Keratinocyte (primary cell): ENCODE measurements at regions not wholly inside any gene's neighbourhood (a gene's known extent, or its start where the extent isn't known, plus 50 kb on each side); places are given as distances from the start of the nearest gene placed in this dataset.

Experiments used
- DNase-seq: peaks from one replicate; pipeline ENCODE4 v3.0.0-alpha.2; 2011; ENCODE audit warnings: low read depth, missing footprints, low spot score
- FAIRE-seq: peaks from 2 replicates; lab custom pipeline; 2011; peaks lifted over from hg19 to GRCh38; lab: Jason Lieb, UNC
- H2AFZ ChIP-seq: 2 replicates; pipeline ENCODE4 v1.6.0; 2012; ENCODE audit warnings: low read length, control low read depth, inconsistent platforms; ENCODE audit not compliant: control insufficient read depth
- H3K27ac ChIP-seq: 2 replicates; pipeline ENCODE4 v1.5.1; 2011; ENCODE audit warnings: low read length; ENCODE audit not compliant: control insufficient read depth, insufficient read depth
- H3K27me3 ChIP-seq: 3 replicates; pipeline ENCODE4 v1.6.0; 2011; ENCODE audit warnings: low read length; ENCODE audit not compliant: control insufficient read depth, insufficient read depth; ENCODE audit errors: extremely low read depth
- H3K36me3 ChIP-seq, 2 experiments: 2 replicates in 1 of 2; 3 replicates in 1 of 2; pipeline ENCODE4 v1.5.1; 2011; ENCODE audit warnings: low read length in 2 of 2, mild to moderate bottlenecking in 1 of 2; ENCODE audit not compliant: control insufficient read depth in 2 of 2, insufficient read depth in 2 of 2; ENCODE audit errors: extremely low read depth in 1 of 2
- H3K4me1 ChIP-seq: 3 replicates; pipeline ENCODE4 v1.5.1; 2011; ENCODE audit warnings: low read length; ENCODE audit not compliant: control insufficient read depth, insufficient read depth; ENCODE audit errors: extremely low read depth
- H3K4me2 ChIP-seq: 3 replicates; pipeline ENCODE4 v1.6.0; 2011; ENCODE audit warnings: low read depth, low read length; ENCODE audit not compliant: control insufficient read depth, insufficient read depth; ENCODE audit errors: extremely low read depth
- H3K4me3 ChIP-seq, 3 experiments: fragments of 200-600 bp in 1 of 3; sonication (generic) in 1 of 3; 2 replicates in 2 of 3; 3 replicates in 1 of 3; pipeline ENCODE4 v1.5.1; 2011 to 2016; ENCODE audit warnings: low read length in 3 of 3, mild to moderate bottlenecking in 3 of 3, control low read depth in 2 of 3, inconsistent platforms in 1 of 3, low read depth in 1 of 3, mixed read lengths in 1 of 3, mixed run types in 1 of 3, moderate library complexity in 1 of 3; ENCODE audit not compliant: control insufficient read depth in 2 of 3, insufficient read depth in 2 of 3; ENCODE audit errors: extremely low read depth in 1 of 3
- H3K79me2 ChIP-seq: 2 replicates; pipeline ENCODE4 v1.6.0; 2012; ENCODE audit warnings: low read length; ENCODE audit not compliant: control insufficient read depth, insufficient read depth
- H3K9ac ChIP-seq: 3 replicates; pipeline ENCODE4 v1.6.0; 2011; ENCODE audit warnings: low read length; ENCODE audit not compliant: control insufficient read depth, insufficient read depth; ENCODE audit errors: extremely low read depth
- H3K9me1 ChIP-seq: 3 replicates; pipeline ENCODE4 v1.6.0; 2011; ENCODE audit warnings: low read length; ENCODE audit not compliant: control insufficient read depth, insufficient read depth; ENCODE audit errors: extremely low read depth
- H3K9me3 ChIP-seq: 2 replicates; pipeline ENCODE4 v1.5.1; 2012; ENCODE audit warnings: low read depth, low read length; ENCODE audit not compliant: control insufficient read depth
- H4K20me1 ChIP-seq: 3 replicates; pipeline ENCODE4 v1.6.0; 2011; ENCODE audit warnings: low read length; ENCODE audit not compliant: control insufficient read depth, insufficient read depth; ENCODE audit errors: extremely low read depth
- EZH2 ChIP-seq: IDR thresholded peaks from one replicate; pipeline ENCODE4 v1.6.1; 2012; ENCODE audit warnings: inconsistent platforms, mild to moderate bottlenecking, low read length, moderate library complexity
- dilution Hi-C: fragments of 300-500 bp; cut with MboI; formaldehyde crosslinking; loops from one replicate; pipeline ENCODE4 v1.7.0; 2020; ENCODE audit warnings: low sequenced_read_pairs; ENCODE audit not compliant: extremely low pct_ligation_motif_present
- TF ChIP-seq, protein P1 (sequence below), 3 experiments: IDR thresholded peaks in 1 of 3; conservative IDR thresholded peaks in 1 of 3; optimal IDR thresholded peaks in 1 of 3; 2 replicates in 2 of 3; 3 replicates in 1 of 3; pipeline versions ENCODE3 to v1.5.1; 2011; ENCODE audit warnings: low read length in 3 of 3, mild to moderate bottlenecking in 3 of 3, moderate library complexity in 2 of 3, control low read depth in 1 of 3, inconsistent platforms in 1 of 3; ENCODE audit not compliant: insufficient read depth in 2 of 3; ENCODE audit errors: extremely low read depth in 1 of 3

DNA sequence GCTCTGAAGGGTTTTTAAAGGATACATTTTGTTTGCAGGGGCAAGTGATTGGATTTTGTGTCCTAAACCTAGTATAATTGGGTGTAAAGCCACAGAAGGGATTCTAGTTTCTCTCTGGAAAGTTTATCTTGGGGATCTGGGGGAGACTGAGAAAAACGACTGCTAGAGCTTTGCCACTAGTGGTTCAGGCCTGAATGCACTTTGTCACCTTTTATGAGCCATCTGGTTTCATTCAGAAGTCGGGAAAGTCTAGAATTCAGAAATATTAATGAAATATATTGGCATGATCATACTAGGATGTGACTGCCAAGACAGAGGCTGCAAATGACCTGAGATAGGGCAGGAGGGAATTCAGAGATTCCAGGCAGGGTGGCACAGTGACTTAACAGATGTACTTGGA is 111.5 kb upstream of the KCNK2 start:
- H3K4me1 ChIP-seq, result no peaks in the 10 kb centered on the region
- H4K20me1 ChIP-seq, result no peaks in the 10 kb centered on the region
- no peaks in the 10 kb centered on the region for H3K36me3 ChIP-seq
- DNase-seq, result no peak
- H3K4me3 ChIP-seq, result no peak overlapping the region
- TF ChIP-seq, protein P1, sequence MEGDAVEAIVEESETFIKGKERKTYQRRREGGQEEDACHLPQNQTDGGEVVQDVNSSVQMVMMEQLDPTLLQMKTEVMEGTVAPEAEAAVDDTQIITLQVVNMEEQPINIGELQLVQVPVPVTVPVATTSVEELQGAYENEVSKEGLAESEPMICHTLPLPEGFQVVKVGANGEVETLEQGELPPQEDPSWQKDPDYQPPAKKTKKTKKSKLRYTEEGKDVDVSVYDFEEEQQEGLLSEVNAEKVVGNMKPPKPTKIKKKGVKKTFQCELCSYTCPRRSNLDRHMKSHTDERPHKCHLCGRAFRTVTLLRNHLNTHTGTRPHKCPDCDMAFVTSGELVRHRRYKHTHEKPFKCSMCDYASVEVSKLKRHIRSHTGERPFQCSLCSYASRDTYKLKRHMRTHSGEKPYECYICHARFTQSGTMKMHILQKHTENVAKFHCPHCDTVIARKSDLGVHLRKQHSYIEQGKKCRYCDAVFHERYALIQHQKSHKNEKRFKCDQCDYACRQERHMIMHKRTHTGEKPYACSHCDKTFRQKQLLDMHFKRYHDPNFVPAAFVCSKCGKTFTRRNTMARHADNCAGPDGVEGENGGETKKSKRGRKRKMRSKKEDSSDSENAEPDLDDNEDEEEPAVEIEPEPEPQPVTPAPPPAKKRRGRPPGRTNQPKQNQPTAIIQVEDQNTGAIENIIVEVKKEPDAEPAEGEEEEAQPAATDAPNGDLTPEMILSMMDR (optimal IDR thresholded peaks at IDR 0.05 in 1 of 3, IDR thresholded peaks at IDR 0.05 in 1 of 3, conservative IDR thresholded peaks at IDR 0.05 in 1 of 3; ENCODE audit: extremely low read depth in 1 of 3, insufficient read depth in 2 of 3, low read length in 3 of 3), result no peak
- no peak for TF ChIP-seq EZH2
- no peaks in the 10 kb centered on the region for H3K9me1 ChIP-seq
- no peak overlapping the region for H3K27ac ChIP-seq
- FAIRE-seq, result no peak
- H3K9ac ChIP-seq, result no peak overlapping the region
- H3K27me3 ChIP-seq, result no peaks in the 10 kb centered on the region
- H3K9me3 ChIP-seq, result no peaks in the 10 kb centered on the region
- H3K4me2 ChIP-seq, result no peak overlapping the region
- dilution Hi-C loops, result no loop called here
- H3K79me2 ChIP-seq, result no peaks in the 10 kb centered on the region
- peak overlapping the region; percentile 9 for H2AFZ ChIP-seq

GRCh38 chr1:214974002-214974401 is 108.5 kb upstream of the KCNK2 start:
- H3K4me2 ChIP-seq, result no peak overlapping the region
- H3K4me3 ChIP-seq, result no peak overlapping the region
- H3K79me2 ChIP-seq, result no peaks in the 10 kb centered on the region
- FAIRE-seq, result no peak
- H3K9ac ChIP-seq, result no peak overlapping the region
- TF ChIP-seq EZH2, result no peak
- TF ChIP-seq, protein P1 (optimal IDR thresholded peaks at IDR 0.05 in 1 of 3, IDR thresholded peaks at IDR 0.05 in 1 of 3, conservative IDR thresholded peaks at IDR 0.05 in 1 of 3; ENCODE audit: extremely low read depth in 1 of 3, insufficient read depth in 2 of 3, low read length in 3 of 3), result no peak
- DNase-seq, result no peak
- no peaks in the 10 kb centered on the region for H3K36me3 ChIP-seq
- H3K9me1 ChIP-seq, result no peaks in the 10 kb centered on the region
- no peaks in the 10 kb centered on the region for H4K20me1 ChIP-seq
- no peaks in the 10 kb centered on the region for H3K4me1 ChIP-seq
- H3K9me3 ChIP-seq, result no peaks in the 10 kb centered on the region
- H2AFZ ChIP-seq, result no peak overlapping the region
- dilution Hi-C loops, result no loop called here
- no peak overlapping the region for H3K27ac ChIP-seq
- no peaks in the 10 kb centered on the region for H3K27me3 ChIP-seq
